HepG2 (cell line): ENCODE measurements at regions not wholly inside any gene's neighbourhood (a gene's known extent, or its start where the extent isn't known, plus 50 kb on each side); places are given as distances from the start of the nearest gene placed in this dataset.

Experiments
- ATAC-seq: fragments of 200-7000 bp; cut with Tn5 transposase; 3 replicates; pipeline ENCODE4 v1.9.1; 2020; ENCODE audit warnings: mild to moderate bottlenecking, moderate library complexity
- BruUV-seq: library from RNA; stranded (reverse); fragments of 400-500 nt; replicated peaks from 2 replicates; lab custom pipeline; 2021; lab: Mats Ljungman, UMichigan
- CTCF ChIA-PET: fragments of 300-600 bp; formaldehyde crosslinking; extraction: SDS; loops from one replicate; lab custom pipeline; 2021; ENCODE audit warnings: low total read pairs, inconsistent platforms, low intra/inter-chr PET ratio; lab: Yijun Ruan, JAX
- POLR2A ChIA-PET: fragments of 350-600 bp; sonication (Branson Sonifier 250); formaldehyde crosslinking; loops from one replicate; lab custom pipeline; 2020; ENCODE audit warnings: antibody characterized with exemption, inconsistent platforms; lab: Yijun Ruan, JAX
- DNase-seq: peaks from one replicate; pipeline ENCODE4 v3.0.0-alpha.2; 2015; ENCODE audit warnings: low spot score
- FAIRE-seq: peaks from 3 replicates; lab custom pipeline; 2011; peaks lifted over from hg19 to GRCh38; lab: Jason Lieb, UNC
- H2AFZ ChIP-seq: one replicate; pipeline ENCODE4 v1.6.1; 2011; ENCODE audit warnings: low read length, inconsistent platforms
- H3K27ac ChIP-seq: fragments of 300-600 bp; 3 replicates; pipeline ENCODE4 v1.8.0; 2011; ENCODE audit warnings: mixed run types, mild to moderate bottlenecking, mixed read lengths, low read length, inconsistent platforms; ENCODE audit not compliant: insufficient read depth; ENCODE audit errors: extremely low read length
- H3K27me3 ChIP-seq, 2 experiments: fragments of 200-600 bp in 1 of 2; 2 replicates in 1 of 2; 3 replicates in 1 of 2; pipeline versions ENCODE4 v1.6.0 to v1.8.0; 2011; ENCODE audit warnings: low read length in 2 of 2, mild to moderate bottlenecking in 2 of 2, moderate library complexity in 2 of 2, inconsistent platforms in 1 of 2; ENCODE audit not compliant: insufficient read depth in 2 of 2, control insufficient read depth in 1 of 2
- H3K36me3 ChIP-seq, 2 experiments: fragments of 200-600 bp in 1 of 2; replicated peaks in 1 of 2; 2 replicates in 1 of 2; 3 replicates in 1 of 2; pipeline versions ENCODE4 v1.5.1 to v1.8.0; 2011; ENCODE audit warnings: low read length in 2 of 2, inconsistent platforms in 1 of 2; ENCODE audit not compliant: insufficient read depth in 2 of 2, control insufficient read depth in 1 of 2
- H3K4me1 ChIP-seq: 2 replicates; pipeline ENCODE4 v1.5.1; 2012; ENCODE audit warnings: low read length, inconsistent platforms; ENCODE audit not compliant: insufficient read depth
- H3K4me2 ChIP-seq: 2 replicates; pipeline ENCODE4 v1.6.0; 2011; ENCODE audit warnings: low read depth, low read length, inconsistent platforms
- H3K4me3 ChIP-seq, 3 experiments: fragments of 200-600 bp in 1 of 3; sonication (generic), shearing (Covaris generic) in 1 of 3; replicated peaks in 1 of 3; 2 replicates each; pipeline ENCODE4 v1.5.1; 2011 to 2016; ENCODE audit warnings: low read length in 3 of 3, inconsistent platforms in 2 of 3, low read depth in 2 of 3, mild to moderate bottlenecking in 2 of 3, control low read depth in 1 of 3, mixed read lengths in 1 of 3; ENCODE audit not compliant: insufficient read depth in 1 of 3
- H3K79me2 ChIP-seq: one replicate; pipeline ENCODE4 v1.6.1; 2011; ENCODE audit warnings: low read length, inconsistent platforms; ENCODE audit not compliant: insufficient read depth
- H3K9ac ChIP-seq: 2 replicates; pipeline ENCODE4 v1.6.0; 2011; ENCODE audit warnings: mild to moderate bottlenecking, low read depth, low read length, inconsistent platforms; ENCODE audit not compliant: insufficient read depth
- H3K9me3 ChIP-seq: 2 replicates; pipeline ENCODE4 v1.5.1; 2012; ENCODE audit warnings: mild to moderate bottlenecking, low read length
- H4K20me1 ChIP-seq: 2 replicates; pipeline ENCODE4 v1.6.0; 2011; ENCODE audit warnings: inconsistent platforms, mild to moderate bottlenecking, low read length, moderate library complexity; ENCODE audit not compliant: insufficient read depth
- ASH2L ChIP-seq: fragments of 300-600, 200-600 bp; sonication (generic); IDR thresholded peaks from 2 replicates; pipeline ENCODE4 v1.7.0; 2017; ENCODE audit warnings: low read depth, mild to moderate bottlenecking, moderate library complexity, mixed read lengths, low read length; ENCODE audit not compliant: insufficient read length
- CENPT ChIP-seq: sonication (generic); formaldehyde crosslinking; IDR thresholded peaks from 2 replicates; pipeline ENCODE4 v1.8.0; 2022; ENCODE audit warnings: low read depth, mild to moderate bottlenecking, moderate library complexity, missing genetic modification reagents
- CHD4 ChIP-seq: fragments of 200-600 bp; sonication (generic); IDR thresholded peaks from 2 replicates; pipeline ENCODE4 v1.7.0; 2017; ENCODE audit warnings: mild to moderate bottlenecking, low read length, borderline replicate concordance
- FOXA3 ChIP-seq: IDR thresholded peaks from 2 replicates; pipeline ENCODE4 v1.6.1; 2016; ENCODE audit warnings: missing genetic modification reagents, missing compliant biosample characterization
- NR2F2 ChIP-seq: IDR thresholded peaks from 2 replicates; pipeline ENCODE4 v1.6.1; 2012; ENCODE audit warnings: low read depth, inconsistent platforms, borderline replicate concordance
- PCBP2 ChIP-seq: fragments of 200-400 bp; formaldehyde crosslinking; optimal IDR thresholded peaks from 2 replicates; pipeline ENCODE3; 2018; ENCODE audit warnings: low read length, low read depth; ENCODE audit not compliant: poor library complexity, severe bottlenecking
- RCOR2 ChIP-seq: IDR thresholded peaks from 2 replicates; pipeline ENCODE4 v1.6.1; 2016; ENCODE audit warnings: missing biosample characterization, missing genetic modification reagents
- TOE1 ChIP-seq: sonication (generic); formaldehyde crosslinking; IDR thresholded peaks from 2 replicates; pipeline ENCODE4 v1.4.0; 2020; ENCODE audit warnings: mild to moderate bottlenecking, missing genetic modification reagents
- ZNF143 ChIP-seq: sonication (generic); formaldehyde crosslinking; IDR thresholded peaks from 2 replicates; pipeline ENCODE4 v1.4.0; 2020; ENCODE audit warnings: missing genetic modification reagents
- ZNF589 ChIP-seq: sonication (generic); formaldehyde crosslinking; conservative IDR thresholded peaks from 2 replicates; pipeline ENCODE4 v1.8.0; 2022; ENCODE audit warnings: mild to moderate bottlenecking, moderate library complexity, missing genetic modification reagents
- ZNF772 ChIP-seq: sonication (generic); formaldehyde crosslinking; IDR thresholded peaks from 2 replicates; pipeline ENCODE4 v1.5.0; 2020; ENCODE audit warnings: mild to moderate bottlenecking, missing genetic modification reagents
- WGBS: methylation state at CpG from one replicate; pipeline ENCODE4 v1.1.6; 2017; ENCODE audit warnings: low lambda C conversion rate; 5-methylcytosine and 5-hydroxymethylcytosine counted together
- in situ Hi-C: cut with HindIII; loops from 2 replicates; pipeline ENCODE4 v1.10.0; 2017; ENCODE audit warnings: low pct_unique_long_range_greater_than_20kb; ENCODE audit not compliant: extremely low pct_ligation_motif_present
- intact Hi-C: fragments of 100-400 bp; cut with micrococcal nuclease; formaldehyde crosslinking; loops from one replicate; pipeline ENCODE4 v1.10.0; 2022; ENCODE audit not compliant: unreplicated experiment
- TF ChIP-seq, protein P1 (sequence below), 2 experiments: fragments of 450-650 bp in 1 of 2; sonication (generic) in 1 of 2; formaldehyde crosslinking; IDR thresholded peaks; 2 replicates each; pipeline versions ENCODE4 v1.5.0 to v1.8.0; 2020 to 2022; ENCODE audit warnings: mild to moderate bottlenecking in 1 of 2, missing genetic modification reagents in 1 of 2
- TF ChIP-seq, protein P2 (sequence below): sonication (generic); formaldehyde crosslinking; IDR thresholded peaks from 2 replicates; pipeline ENCODE4 v1.9.0; 2022; ENCODE audit warnings: missing genetic modification reagents, mild to moderate bottlenecking, borderline replicate concordance
- TF ChIP-seq, protein P3 (sequence below): fragments of 450-650 bp; IDR thresholded peaks from 2 replicates; pipeline ENCODE4 v1.6.1; 2017
- TF ChIP-seq, protein P4 (sequence below): sonication (generic); formaldehyde crosslinking; IDR thresholded peaks from 2 replicates; pipeline ENCODE4 v1.8.1; 2023; ENCODE audit warnings: mild to moderate bottlenecking, moderate library complexity, missing genetic modification reagents

DNA sequence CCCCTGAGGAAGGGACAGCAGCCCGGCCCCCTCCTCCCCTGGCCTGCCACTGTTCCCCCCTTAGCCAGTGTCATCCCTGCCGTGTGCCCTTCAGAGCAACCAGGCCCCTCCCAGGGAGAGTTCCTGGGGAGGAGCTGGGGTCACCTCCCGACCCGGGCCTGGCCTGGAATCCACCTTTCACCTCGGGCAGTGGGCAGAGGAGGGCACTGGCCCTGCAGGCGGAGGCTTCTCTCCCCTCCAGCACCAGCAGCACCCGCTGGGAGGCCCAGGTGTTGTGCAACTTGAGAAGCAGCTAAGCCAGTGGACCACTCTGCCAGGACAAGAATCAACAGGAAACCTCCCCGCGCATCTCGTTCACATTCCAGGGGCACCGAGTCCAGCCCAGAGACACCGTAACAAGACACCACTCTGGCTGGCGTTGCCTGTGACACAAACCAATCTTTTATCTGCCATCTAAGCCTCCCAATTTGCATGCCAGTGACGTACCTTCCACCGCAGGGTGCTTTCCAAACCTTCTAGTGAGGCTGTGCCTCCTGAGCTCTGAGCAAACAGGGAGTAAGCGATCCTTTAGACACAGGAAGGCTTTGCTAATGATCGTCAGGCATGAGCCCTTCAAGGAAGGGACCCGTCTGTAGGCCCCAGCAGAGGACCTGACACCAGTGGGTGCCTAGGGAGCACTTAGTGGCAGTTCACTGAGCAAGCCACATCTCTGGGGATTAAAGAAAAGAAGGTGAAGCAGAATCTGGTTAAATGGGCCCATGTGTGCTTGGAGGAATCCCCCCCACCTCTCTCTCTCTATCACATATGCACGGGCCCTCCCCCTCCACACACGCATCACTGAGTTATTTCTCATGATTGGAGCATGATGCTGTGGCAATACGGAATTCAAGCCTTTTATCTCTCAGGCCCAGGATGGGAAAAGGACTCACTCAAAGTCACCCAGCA is 98.9 kb upstream of the TLE3 start:
- Histone ChIP-seq H3K27ac (peak overlapping the region; percentile 83), H3K79me2 (no peaks in the 10 kb centered on the region), H3K36me3 (no peaks in the 10 kb centered on the region), H3K4me3 (peak overlapping the region; percentile 24 to 66 (median 28); a peak in 5 of 6 replicates), H3K27me3 (peaks cover 4 to 12% of the 10 kb centered on the region in 2 experiments; a peak in 3 of 5 replicates), H3K9ac (peak overlapping the region; percentile 52), H3K4me2 (peak overlapping the region; percentile 79), H4K20me1 (no peaks in the 10 kb centered on the region), H3K9me3 (peaks cover 3% of the 10 kb centered on the region), H2AFZ (no peak overlapping the region), H3K4me1 (peaks cover 72% of the 10 kb centered on the region)
- POLR2A ChIA-PET: interaction anchor here (0.6 to 1.7 kb wide), 4 partner anchors 17 to 598 kb away, joined by 3 to 6 read pairs (median 4); no protein-coding TSS in a partner anchor
- BruUV-seq: TSS peak; percentile 67
- intact Hi-C loops (loop anchor here (5.0 to 10.0 kb wide), 2 partner anchors 72 to 99 kb away; partner anchors contain the start of gene TLE3), in situ Hi-C loops (no loop called here)
- DNase-seq: peak; percentile 89
- peak; percentile 66 for FAIRE-seq
- CTCF ChIA-PET: no interaction called here
- WGBS: 5% methylated on average over 16 of the region's 21 CpGs
- peak; percentile 76 for ATAC-seq
- TF ChIP-seq ZNF772 (CRISPR knock-in tag) (0 out of 2 replicates have a peak, but pooled peaks have one; percentile 41), ZNF589 (CRISPR knock-in tag) (no peak), NR2F2 (0 out of 2 replicates have a peak, but pooled peaks have one; percentile 40), CHD4 (peak; percentile 65; the same call in 1 of the 2 replicates), CENPT (no peak), PCBP2 (no peak), ASH2L (peak; percentile 39), TOE1 (CRISPR knock-in tag) (0 out of 2 replicates have a peak, but pooled peaks have one; percentile 76), ZNF143 (CRISPR knock-in tag) (no peak), FOXA3 (CRISPR knock-in tag) (peak; percentile 52), RCOR2 (CRISPR knock-in tag) (0 out of 2 replicates have a peak, but pooled peaks have one; percentile 17)
- TF ChIP-seq, protein P1, sequence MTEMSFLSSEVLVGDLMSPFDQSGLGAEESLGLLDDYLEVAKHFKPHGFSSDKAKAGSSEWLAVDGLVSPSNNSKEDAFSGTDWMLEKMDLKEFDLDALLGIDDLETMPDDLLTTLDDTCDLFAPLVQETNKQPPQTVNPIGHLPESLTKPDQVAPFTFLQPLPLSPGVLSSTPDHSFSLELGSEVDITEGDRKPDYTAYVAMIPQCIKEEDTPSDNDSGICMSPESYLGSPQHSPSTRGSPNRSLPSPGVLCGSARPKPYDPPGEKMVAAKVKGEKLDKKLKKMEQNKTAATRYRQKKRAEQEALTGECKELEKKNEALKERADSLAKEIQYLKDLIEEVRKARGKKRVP (CRISPR knock-in tag; IDR thresholded peaks at IDR 0.05): 0 out of 4 replicates have a peak, but pooled peaks of 1 of the 2 experiments have one; percentile 8
- TF ChIP-seq, protein P2, sequence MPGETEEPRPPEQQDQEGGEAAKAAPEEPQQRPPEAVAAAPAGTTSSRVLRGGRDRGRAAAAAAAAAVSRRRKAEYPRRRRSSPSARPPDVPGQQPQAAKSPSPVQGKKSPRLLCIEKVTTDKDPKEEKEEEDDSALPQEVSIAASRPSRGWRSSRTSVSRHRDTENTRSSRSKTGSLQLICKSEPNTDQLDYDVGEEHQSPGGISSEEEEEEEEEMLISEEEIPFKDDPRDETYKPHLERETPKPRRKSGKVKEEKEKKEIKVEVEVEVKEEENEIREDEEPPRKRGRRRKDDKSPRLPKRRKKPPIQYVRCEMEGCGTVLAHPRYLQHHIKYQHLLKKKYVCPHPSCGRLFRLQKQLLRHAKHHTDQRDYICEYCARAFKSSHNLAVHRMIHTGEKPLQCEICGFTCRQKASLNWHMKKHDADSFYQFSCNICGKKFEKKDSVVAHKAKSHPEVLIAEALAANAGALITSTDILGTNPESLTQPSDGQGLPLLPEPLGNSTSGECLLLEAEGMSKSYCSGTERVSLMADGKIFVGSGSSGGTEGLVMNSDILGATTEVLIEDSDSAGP: peak; percentile 67; the same call in 1 of the 2 replicates
- TF ChIP-seq, protein P3, sequence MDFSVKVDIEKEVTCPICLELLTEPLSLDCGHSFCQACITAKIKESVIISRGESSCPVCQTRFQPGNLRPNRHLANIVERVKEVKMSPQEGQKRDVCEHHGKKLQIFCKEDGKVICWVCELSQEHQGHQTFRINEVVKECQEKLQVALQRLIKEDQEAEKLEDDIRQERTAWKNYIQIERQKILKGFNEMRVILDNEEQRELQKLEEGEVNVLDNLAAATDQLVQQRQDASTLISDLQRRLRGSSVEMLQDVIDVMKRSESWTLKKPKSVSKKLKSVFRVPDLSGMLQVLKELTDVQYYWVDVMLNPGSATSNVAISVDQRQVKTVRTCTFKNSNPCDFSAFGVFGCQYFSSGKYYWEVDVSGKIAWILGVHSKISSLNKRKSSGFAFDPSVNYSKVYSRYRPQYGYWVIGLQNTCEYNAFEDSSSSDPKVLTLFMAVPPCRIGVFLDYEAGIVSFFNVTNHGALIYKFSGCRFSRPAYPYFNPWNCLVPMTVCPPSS: no peak
- TF ChIP-seq, protein P4, sequence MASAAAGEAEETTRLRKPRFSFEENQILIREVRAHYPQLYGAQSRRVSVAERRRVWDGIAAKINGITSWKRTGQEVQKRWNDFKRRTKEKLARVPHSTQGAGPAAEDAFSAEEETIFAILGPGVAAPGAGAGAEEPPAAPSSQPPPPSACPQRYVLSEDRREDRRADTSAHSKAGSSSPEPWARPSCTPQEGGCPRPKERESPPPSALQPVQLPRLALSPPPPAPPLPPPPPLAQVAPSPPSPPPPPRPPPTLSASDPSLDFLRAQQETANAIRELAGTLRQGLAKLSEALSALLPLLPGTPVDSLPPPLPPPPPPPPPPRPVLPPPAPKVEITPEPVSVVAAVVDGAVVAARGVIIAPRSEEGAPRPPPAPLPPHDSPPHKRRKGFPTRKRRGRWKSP (CRISPR knock-in tag): no peak
